OCI-LY7 (cell line): ENCODE measurements at regions not wholly inside any gene's neighbourhood (a gene's known extent, or its start where the extent isn't known, plus 50 kb on each side); places are given as distances from the start of the nearest gene placed in this dataset.

Source experiments
- CTCF ChIP-seq: fragments of 200-600 bp; sonication (generic); conservative IDR thresholded peaks from 2 replicates; pipeline ENCODE4 v1.5.1; 2014; ENCODE audit warnings: mild to moderate bottlenecking, antibody characterized with exemption, low read length, moderate library complexity, mixed read lengths
- EZH2phosphoT487 ChIP-seq: fragments of 200-600 bp; sonication (generic); IDR thresholded peaks from 2 replicates; pipeline ENCODE4 v1.6.1; 2018; ENCODE audit warnings: low read depth, borderline replicate concordance, mild to moderate bottlenecking, mixed run types, antibody characterized with exemption, low read length, moderate library complexity, mixed read lengths

GRCh38 chr1:68620571-68620970, 123.7 kb upstream of the DEPDC1 start:
- TF ChIP-seq CTCF (no peak), EZH2phosphoT487 (no peak)
